B cell (primary cell): ENCODE measurements at regions not wholly inside any gene's neighbourhood (a gene's known extent, or its start where the extent isn't known, plus 50 kb on each side); places are given as distances from the start of the nearest gene placed in this dataset.

Experiments
- EZH2 ChIP-seq: IDR thresholded peaks from 2 replicates; pipeline ENCODE4 v1.6.1; 2012; ENCODE audit warnings: borderline replicate concordance, low read depth, mild to moderate bottlenecking, moderate library complexity, low read length; ENCODE audit not compliant: insufficient read depth, poor library complexity, severe bottlenecking
- TF ChIP-seq, protein P1 (sequence below): fragments of 200-600 bp; IDR thresholded peaks from one replicate; pipeline ENCODE4 v1.8.0; 2022; ENCODE audit warnings: antibody characterized with exemption, mild to moderate bottlenecking

- TF ChIP-seq, protein P1, sequence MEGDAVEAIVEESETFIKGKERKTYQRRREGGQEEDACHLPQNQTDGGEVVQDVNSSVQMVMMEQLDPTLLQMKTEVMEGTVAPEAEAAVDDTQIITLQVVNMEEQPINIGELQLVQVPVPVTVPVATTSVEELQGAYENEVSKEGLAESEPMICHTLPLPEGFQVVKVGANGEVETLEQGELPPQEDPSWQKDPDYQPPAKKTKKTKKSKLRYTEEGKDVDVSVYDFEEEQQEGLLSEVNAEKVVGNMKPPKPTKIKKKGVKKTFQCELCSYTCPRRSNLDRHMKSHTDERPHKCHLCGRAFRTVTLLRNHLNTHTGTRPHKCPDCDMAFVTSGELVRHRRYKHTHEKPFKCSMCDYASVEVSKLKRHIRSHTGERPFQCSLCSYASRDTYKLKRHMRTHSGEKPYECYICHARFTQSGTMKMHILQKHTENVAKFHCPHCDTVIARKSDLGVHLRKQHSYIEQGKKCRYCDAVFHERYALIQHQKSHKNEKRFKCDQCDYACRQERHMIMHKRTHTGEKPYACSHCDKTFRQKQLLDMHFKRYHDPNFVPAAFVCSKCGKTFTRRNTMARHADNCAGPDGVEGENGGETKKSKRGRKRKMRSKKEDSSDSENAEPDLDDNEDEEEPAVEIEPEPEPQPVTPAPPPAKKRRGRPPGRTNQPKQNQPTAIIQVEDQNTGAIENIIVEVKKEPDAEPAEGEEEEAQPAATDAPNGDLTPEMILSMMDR, result no peak
- TF ChIP-seq EZH2, result no peak
Measured at GRCh38 chr4:179040259-179040658, 1598.0 kb upstream of the AGA start.
